GM19455 (cell line): ENCODE measurements at regions not wholly inside any gene's neighbourhood (a gene's known extent, or its start where the extent isn't known, plus 50 kb on each side); places are given as distances from the start of the nearest gene placed in this dataset.
"Not testable (repeated sequence)": the region's sequence is repeated elsewhere in the genome, so short reads cannot be mapped to it uniquely, and the experiment has no call there.

ENCODE experiments used
- ATAC-seq: cut with Tn5 transposase; IDR thresholded peaks from one replicate; pipeline ENCODE4 v1.9.1; 2021; ENCODE audit not compliant: unreplicated experiment

GRCh38 chr5:164439799-164440198 lies 934.4 kb downstream of the MAT2B start:
- ATAC-seq, result no peak

GRCh38 chr5:164449460-164449859 lies 944.0 kb downstream of the MAT2B start:
- no peak for ATAC-seq

- no peak for ATAC-seq
Measured at GRCh38 chr5:164466033-164466432, 960.6 kb downstream of the MAT2B start.

DNA sequence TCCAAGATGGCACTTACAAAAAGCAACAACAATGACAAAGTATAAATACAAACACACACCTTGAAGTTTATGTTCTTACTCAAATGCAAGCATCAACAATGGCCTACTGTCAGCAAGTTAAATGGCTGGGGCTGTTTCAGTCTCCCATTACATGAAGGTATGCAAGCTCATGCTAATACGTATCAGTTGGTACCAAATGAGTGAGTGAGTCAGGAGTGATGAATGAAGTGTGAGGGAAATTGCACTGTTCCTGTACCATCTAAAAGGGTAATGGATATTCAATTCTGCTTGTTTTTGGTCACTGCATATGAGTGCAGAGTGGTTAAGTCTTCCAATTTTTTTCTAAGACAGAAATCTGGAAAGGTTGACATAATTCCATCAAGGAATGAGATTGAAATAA lies 964.9 kb downstream of the MAT2B start:
- no peak for ATAC-seq

DNA sequence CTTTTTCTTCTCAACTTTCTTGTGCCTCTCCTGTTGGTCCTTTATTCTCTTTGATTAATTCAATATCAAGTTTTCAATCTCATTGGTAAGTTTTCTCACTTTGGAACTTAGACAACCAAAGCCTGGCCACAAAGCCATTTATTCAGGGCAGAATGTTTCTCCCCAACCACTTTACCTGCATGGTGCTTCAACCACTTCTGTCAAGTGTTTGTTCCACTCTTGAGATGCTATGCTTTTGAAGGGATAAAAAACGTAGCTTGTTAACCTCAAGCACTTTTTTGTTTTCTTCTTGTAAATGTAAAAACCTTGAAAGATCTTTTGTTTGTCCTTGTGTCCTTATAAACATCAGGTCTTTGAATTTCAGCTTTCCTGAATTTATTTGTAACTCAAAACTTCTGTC lies 966.7 kb downstream of the MAT2B start:
- no peak for ATAC-seq

GRCh38 chr5:164475339-164475977 lies 970.0 kb downstream of the MAT2B start:
- ATAC-seq, result no peak

- ATAC-seq, result no peak
Measured at GRCh38 chr5:164481270-164481669, 975.9 kb downstream of the MAT2B start.

DNA sequence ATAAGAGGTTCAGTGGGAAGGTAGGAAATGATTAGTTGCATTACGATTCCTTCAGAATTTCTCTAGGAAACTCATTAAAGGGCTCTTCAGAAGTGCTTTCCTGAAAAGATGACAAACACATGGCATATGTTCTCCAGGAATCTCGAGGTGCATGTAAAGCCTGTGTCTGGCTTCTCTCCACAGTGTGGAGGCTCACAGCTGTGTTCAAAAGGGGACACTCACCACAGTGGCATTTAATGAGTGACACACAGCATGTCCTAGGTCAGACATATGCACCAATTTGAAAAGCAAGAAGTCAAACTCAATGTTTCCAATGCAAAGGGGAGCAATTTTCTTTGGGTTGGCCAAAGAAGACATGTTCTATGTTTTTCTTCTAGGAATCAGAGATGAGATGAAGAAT lies 976.9 kb downstream of the MAT2B start:
- no peak for ATAC-seq

DNA sequence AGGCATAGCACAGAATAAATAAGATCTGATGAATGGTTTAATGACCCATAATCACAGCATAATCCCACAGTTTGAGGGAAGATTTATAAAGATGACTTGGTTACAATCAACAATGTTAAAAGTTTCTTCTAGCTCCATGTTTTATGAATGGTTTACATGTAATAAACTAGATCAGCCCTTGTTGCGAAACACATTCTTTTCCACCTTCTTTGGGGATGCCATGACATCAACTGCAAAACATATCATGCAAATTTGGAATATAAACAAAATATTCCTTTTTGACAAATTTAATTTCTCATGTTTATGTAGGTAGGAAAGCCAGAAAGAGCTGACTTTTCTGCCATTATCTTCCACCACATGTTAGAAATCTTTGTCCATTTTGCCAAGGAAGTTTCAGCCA lies 979.5 kb downstream of the MAT2B start:
- no peak for ATAC-seq

GRCh38 chr5:164487939-164488338 lies 982.5 kb downstream of the MAT2B start:
- ATAC-seq, result no peak

DNA sequence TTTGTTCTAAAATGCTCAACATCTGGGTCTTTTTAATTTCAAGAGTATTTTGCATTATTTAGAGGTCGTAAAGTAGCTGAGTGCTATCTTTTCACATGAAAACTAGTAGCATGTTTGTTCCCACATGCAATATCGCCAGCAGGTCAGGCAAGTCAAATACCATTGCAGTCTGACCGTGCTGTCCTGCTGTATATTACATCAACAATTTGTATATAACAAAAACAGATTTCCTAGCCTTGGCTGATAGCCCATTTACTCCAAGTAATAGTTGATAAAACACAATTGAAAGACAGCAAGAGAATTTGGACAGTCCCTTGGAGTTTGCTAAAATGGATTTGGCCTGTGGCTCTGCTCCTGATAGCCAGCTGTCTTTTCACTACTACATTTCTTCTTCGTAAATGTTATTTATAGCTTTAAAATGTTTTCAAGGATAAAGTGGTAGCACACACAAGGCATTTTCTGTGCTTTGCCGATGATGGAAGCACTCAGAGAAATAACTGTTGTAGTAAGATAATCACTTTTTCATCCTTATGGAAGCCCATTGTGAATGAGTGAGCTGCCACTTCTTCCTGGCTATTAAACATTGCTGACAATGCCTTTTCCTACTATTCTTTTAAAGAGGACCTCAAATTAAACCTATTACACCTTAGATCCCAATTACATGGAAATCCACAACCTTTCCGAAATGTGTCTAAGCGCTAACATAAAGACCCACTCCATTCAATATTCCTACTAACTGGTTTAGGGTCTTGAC lies 992.1 kb downstream of the MAT2B start:
- no peak for ATAC-seq

DNA sequence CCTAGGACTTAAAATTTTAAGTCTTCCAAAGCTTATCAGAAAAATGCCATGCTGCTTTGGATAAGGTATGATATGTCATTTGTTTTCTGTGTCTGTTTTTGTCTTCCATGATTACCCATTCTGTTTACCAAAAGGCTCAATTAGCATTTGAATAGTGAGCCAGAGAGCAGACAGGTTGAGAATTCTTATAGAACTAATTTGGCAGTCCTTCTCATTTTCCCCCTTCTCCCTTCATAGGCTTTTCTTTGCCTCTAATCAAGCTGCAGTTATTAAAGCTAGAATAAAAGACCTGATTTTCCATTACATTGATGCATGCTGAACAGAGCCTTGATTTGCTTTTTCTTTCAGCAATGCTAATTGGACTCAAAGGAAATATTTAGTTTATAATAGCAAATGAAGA lies 993.0 kb downstream of the MAT2B start:
- ATAC-seq, result no peak

DNA sequence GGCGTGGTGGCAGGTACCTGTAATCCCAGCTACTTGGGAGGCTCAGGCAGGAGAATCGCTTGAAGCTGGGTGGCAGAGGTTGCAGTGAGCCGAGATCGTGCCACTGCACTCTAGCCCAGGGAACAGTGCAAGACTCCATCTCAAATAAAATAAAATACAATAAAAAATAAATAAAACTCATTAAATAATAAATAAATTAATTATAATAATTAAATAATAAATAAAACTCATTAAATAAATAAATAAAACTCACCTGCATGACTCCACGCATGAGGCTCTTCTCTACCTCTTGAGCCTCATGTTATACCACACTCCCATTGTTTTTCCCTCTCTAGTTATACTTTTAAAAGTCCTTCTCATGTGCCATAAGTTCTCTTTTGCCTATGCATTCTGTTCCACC lies 995.4 kb downstream of the MAT2B start:
- ATAC-seq, result no peak

DNA sequence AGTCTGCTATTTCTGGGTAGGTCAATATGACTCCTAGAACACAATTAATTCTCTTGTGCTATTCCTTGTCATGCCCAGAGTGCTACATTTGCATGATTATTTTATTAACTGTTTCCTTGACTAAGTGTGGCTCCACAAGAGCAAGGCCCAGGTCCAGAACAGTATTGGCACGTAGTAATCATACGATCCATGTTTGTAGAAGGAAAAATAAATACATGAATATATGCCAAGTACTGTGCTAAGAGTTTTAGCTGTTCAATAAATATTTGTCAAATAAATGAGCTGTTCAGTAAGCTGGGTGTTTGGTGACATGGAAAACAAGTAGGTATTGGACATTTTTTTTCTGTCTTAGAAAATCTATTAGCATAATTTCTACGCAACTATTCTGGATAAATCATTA lies 995.9 kb downstream of the MAT2B start:
- no peak for ATAC-seq

DNA sequence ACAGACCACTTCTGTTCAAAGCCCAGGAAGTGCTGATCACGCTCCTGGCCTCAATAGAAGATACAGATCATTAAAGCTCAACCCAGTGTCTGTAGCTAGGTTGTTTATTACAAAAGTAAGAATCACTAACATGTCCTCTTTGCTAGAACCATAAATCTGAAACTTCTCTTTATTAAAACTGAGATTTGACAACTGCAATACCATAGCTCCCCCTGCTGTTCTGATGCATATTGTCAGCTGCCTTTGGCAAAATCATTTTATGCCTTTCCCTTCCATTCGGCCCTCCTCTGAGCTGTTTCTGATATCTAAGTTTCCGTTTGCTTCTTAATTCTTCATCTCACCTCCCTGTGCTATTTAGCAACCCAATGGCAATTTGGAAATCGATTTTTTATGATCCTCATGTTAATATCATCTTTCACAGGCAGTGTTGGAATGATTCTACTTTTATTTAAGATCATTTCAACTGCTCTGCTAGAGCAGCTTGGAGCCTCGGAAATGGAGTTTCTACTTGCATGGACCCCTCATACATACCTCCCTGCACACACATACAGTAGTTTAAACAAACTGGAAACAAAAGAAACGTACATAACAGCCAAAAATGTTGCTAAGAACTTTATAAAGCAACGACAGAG lies 998.8 kb downstream of the MAT2B start:
- peak; percentile 55 for ATAC-seq

- no peak for ATAC-seq
Measured at GRCh38 chr5:164505791-164506190, 1000.4 kb downstream of the MAT2B start.

GRCh38 chr5:164518067-164518740 lies 1012.8 kb downstream of the MAT2B start:
- ATAC-seq, result no peak

DNA sequence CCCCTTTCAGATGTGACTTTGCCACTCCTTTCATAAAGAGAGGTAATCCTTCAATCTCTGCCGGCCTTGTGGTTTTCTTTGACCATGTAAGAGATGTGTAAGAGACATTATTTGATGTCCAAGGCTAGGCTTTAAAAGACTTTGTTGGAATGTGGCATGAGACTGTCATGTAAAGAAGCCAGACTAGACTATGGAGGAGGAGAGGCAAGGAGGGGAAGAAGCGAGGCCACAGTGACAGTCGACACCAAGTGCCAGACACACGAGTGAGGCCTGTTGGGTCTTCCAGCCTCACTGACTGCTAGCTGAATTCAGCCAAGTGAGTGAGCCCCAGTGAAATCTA lies 1013.3 kb downstream of the MAT2B start:
- ATAC-seq, result no peak

DNA sequence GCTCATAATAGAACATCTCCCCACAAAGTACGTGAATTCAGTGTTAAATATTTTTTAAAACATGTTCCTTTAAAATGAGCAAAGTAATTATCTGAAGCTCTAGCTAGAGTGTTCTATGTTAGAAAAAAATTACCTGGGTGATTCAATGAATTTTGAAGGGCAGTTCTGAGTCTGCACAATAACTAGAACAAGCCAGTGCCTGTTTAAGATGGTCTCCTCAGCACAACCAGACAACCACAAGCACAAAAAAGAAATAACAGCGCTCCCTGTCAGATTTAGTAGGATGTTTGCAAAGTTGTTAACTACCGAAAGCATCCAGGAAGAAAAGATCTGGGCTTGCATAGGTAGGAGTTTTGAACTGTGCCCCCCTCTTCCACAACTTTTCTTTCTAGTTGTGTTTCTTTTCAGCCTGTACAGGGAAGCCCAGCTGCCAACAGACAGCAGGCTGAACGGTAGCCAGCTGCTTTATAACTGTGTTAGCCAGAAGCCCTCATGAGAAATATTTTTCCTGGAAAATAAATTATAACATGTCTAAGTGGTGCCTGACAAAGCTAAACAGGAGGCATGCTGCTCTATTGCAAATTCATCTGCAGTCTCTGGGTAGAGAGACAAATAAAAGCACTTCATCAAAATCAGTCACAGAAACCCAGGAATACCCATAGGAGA lies 1026.9 kb downstream of the MAT2B start:
- ATAC-seq, result no peak

DNA sequence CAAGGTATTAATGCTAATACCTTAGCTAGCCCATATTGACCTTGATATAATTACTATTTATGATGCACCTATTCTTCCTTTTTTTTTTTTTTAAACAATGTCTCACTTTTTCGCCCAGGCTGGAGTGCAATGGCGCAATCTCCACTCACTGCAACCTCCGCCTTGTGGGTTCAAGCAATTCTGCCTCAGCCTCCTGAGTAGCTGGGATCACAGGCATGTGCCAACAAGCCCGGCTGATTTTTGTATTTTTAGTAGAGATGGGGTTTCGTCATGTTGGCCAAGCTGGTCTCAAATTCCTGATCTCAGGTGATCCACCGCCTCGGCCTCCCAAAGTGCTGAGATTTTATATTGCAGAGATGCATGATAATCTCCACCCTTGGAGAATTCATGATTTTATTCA lies 1028.0 kb downstream of the MAT2B start:
- ATAC-seq, result not testable (repeated sequence)

DNA sequence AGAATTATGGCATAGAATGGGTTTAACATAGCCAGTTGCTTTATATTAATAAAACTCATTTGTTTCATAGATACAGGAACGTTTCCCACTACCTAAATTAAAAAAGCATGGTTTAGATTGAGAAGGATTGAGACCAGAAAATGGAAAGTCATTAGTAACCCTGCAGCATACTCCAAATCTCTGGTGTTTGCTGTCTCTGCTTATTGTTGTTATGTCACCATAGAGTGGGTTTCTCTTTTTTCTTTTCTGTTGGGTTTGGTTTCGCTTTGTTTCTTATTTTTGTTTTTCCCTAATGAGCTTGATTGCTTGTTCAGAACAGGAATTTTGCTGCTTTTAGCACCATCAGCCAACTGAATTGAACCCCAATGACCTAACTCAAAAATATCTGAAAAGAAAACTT lies 1034.8 kb downstream of the MAT2B start:
- ATAC-seq, result no peak
